ENCODE measurements at regions not wholly inside any gene's neighbourhood (a gene's known extent, or its start where the extent isn't known, plus 50 kb on each side); places are given as distances from the start of the nearest gene placed in this dataset.

GRCh38 chr10:121130382-121130781 lies 279.2 kb downstream of the WDR11 start:
- Histone ChIP-seq H2AFZ (ENCODE audit: low read depth, low read length, poor library complexity, severe bottlenecking) (no peak overlapping the region), H3K36me3 (ENCODE audit: control insufficient read depth in 1 of 2, insufficient read depth in 2 of 2, low read length in 2 of 2) (no peaks in the 10 kb centered on the region), H3K9me3 (ENCODE audit: control insufficient read depth in 1 of 2, insufficient read depth in 1 of 2, low read depth in 1 of 2, low read length in 2 of 2) (no peaks in the 10 kb centered on the region), H3K27ac (ENCODE audit: low read depth, low read length) (no peak overlapping the region), H3K27me3 (ENCODE audit: insufficient read depth, low read length) (no peaks in the 10 kb centered on the region), H3K9ac (ENCODE audit: low read length) (no peak overlapping the region), H3K4me2 (ENCODE audit: low read length) (no peak overlapping the region), H4K20me1 (ENCODE audit: insufficient read depth) (no peaks in the 10 kb centered on the region), H3K4me3 (replicated peaks in 1 of 2; ENCODE audit: low read depth in 1 of 2, low read length in 2 of 2) (no peak overlapping the region), H3K79me2 (ENCODE audit: insufficient read depth, low read length) (no peaks in the 10 kb centered on the region), H3K4me1 (ENCODE audit: control insufficient read depth in 1 of 2, insufficient read depth in 2 of 2, low read length in 2 of 2) (no peaks in the 10 kb centered on the region), H3K9me2 (ENCODE audit: insufficient read depth) (no peaks in the 10 kb centered on the region)
- ATAC-seq (no peak), DNase-seq (ENCODE audit: low read depth, low spot score) (no peak)
- no TSS peak for BruUV-seq (replicated peaks)
- intact Hi-C loops (cut with micrococcal nuclease), result no loop called here
- ChIA-PET POLR2A (no interaction called here), RAD21 (ENCODE audit: low non-redundant PET in 1 of 2, low total read pairs in 2 of 2, uncharacterized antibody in 2 of 2, unreplicated experiment in 2 of 2) (interaction anchor here in 1 of 2 experiments (0.6 kb wide), 1 partner anchor 43 kb away, joined by 3 read pairs; no protein-coding TSS in a partner anchor), CTCF (no interaction called here)
- TF ChIP-seq, protein P1, sequence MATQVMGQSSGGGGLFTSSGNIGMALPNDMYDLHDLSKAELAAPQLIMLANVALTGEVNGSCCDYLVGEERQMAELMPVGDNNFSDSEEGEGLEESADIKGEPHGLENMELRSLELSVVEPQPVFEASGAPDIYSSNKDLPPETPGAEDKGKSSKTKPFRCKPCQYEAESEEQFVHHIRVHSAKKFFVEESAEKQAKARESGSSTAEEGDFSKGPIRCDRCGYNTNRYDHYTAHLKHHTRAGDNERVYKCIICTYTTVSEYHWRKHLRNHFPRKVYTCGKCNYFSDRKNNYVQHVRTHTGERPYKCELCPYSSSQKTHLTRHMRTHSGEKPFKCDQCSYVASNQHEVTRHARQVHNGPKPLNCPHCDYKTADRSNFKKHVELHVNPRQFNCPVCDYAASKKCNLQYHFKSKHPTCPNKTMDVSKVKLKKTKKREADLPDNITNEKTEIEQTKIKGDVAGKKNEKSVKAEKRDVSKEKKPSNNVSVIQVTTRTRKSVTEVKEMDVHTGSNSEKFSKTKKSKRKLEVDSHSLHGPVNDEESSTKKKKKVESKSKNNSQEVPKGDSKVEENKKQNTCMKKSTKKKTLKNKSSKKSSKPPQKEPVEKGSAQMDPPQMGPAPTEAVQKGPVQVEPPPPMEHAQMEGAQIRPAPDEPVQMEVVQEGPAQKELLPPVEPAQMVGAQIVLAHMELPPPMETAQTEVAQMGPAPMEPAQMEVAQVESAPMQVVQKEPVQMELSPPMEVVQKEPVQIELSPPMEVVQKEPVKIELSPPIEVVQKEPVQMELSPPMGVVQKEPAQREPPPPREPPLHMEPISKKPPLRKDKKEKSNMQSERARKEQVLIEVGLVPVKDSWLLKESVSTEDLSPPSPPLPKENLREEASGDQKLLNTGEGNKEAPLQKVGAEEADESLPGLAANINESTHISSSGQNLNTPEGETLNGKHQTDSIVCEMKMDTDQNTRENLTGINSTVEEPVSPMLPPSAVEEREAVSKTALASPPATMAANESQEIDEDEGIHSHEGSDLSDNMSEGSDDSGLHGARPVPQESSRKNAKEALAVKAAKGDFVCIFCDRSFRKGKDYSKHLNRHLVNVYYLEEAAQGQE (IDR thresholded peaks at IDR 0.05; ENCODE audit: low read depth), result no peak
- TF ChIP-seq MAX (IDR thresholded peaks at IDR 0.05), result no peak
- TF ChIP-seq ZNF274 (IDR thresholded peaks at IDR 0.05; ENCODE audit: low read depth, low read length), result no peak

- H3K36me3 ChIP-seq (ENCODE audit: control insufficient read depth in 1 of 2, insufficient read depth in 2 of 2, low read length in 2 of 2), result no peaks in the 10 kb centered on the region
- H3K4me1 ChIP-seq (ENCODE audit: control insufficient read depth in 1 of 2, insufficient read depth in 2 of 2, low read length in 2 of 2), result no peaks in the 10 kb centered on the region
- no peak overlapping the region for H2AFZ ChIP-seq (ENCODE audit: low read depth, low read length, poor library complexity, severe bottlenecking)
- no TSS peak for BruUV-seq (replicated peaks)
- CTCF ChIA-PET, result no interaction called here
- H3K9ac ChIP-seq (ENCODE audit: low read length), result no peak overlapping the region
- RAD21 ChIA-PET (ENCODE audit: low non-redundant PET in 1 of 2, low total read pairs in 2 of 2, uncharacterized antibody in 2 of 2, unreplicated experiment in 2 of 2), result no interaction called here
- no peak overlapping the region for H3K27ac ChIP-seq (ENCODE audit: low read depth, low read length)
- intact Hi-C loops (cut with micrococcal nuclease), result no loop called here
- H3K4me2 ChIP-seq (ENCODE audit: low read length), result no peak overlapping the region
- no peak overlapping the region for H3K4me3 ChIP-seq (replicated peaks in 1 of 2; ENCODE audit: low read depth in 1 of 2, low read length in 2 of 2)
- no peaks in the 10 kb centered on the region for H3K9me2 ChIP-seq (ENCODE audit: insufficient read depth)
- H4K20me1 ChIP-seq (ENCODE audit: insufficient read depth), result no peaks in the 10 kb centered on the region
- no peaks in the 10 kb centered on the region for H3K27me3 ChIP-seq (ENCODE audit: insufficient read depth, low read length)
- POLR2A ChIA-PET, result no interaction called here
- no peaks in the 10 kb centered on the region for H3K79me2 ChIP-seq (ENCODE audit: insufficient read depth, low read length)
- H3K9me3 ChIP-seq (ENCODE audit: control insufficient read depth in 1 of 2, insufficient read depth in 1 of 2, low read depth in 1 of 2, low read length in 2 of 2), result no peaks in the 10 kb centered on the region
- TF ChIP-seq JUND (IDR thresholded peaks at IDR 0.05), result no peak
- TF ChIP-seq ZNF274 (IDR thresholded peaks at IDR 0.05; ENCODE audit: low read depth, low read length), result no peak
- no peak for TF ChIP-seq ZFX (IDR thresholded peaks at IDR 0.05)
- TF ChIP-seq YY1 (IDR thresholded peaks at IDR 0.05; ENCODE audit: extremely low read depth, insufficient replicate concordance, low read depth, low read length), result no peak
- no peak for TF ChIP-seq TCF7L2 (IDR thresholded peaks at IDR 0.05; ENCODE audit: borderline replicate concordance, extremely low read depth, insufficient read depth, insufficient read length)
- no peak for TF ChIP-seq MAX (IDR thresholded peaks at IDR 0.05)
- ATAC-seq (no peak), DNase-seq (ENCODE audit: low read depth, low spot score) (no peak)
Measured at GRCh38 chr10:121131014-121131413, 279.9 kb downstream of the WDR11 start.
